IPS-15b (cell line): ENCODE measurements at regions not wholly inside any gene's neighbourhood (a gene's known extent, or its start where the extent isn't known, plus 50 kb on each side); places are given as distances from the start of the nearest gene placed in this dataset.
"Not testable (repeated sequence)": the region's sequence is repeated elsewhere in the genome, so short reads cannot be mapped to it uniquely, and the experiment has no call there.

Experiments used
- H3K27me3 ChIP-seq: one replicate; pipeline ENCODE4 v1.6.1; 2013; ENCODE audit warnings: low read length; ENCODE audit not compliant: control insufficient read depth, insufficient read depth
- H3K36me3 ChIP-seq: one replicate; pipeline ENCODE4 v1.6.1; 2013; ENCODE audit warnings: low read length; ENCODE audit not compliant: control insufficient read depth, insufficient read depth
- H3K4me1 ChIP-seq: one replicate; pipeline ENCODE4 v1.6.1; 2013; ENCODE audit warnings: mild to moderate bottlenecking, low read length; ENCODE audit not compliant: control insufficient read depth, insufficient read depth
- H3K4me3 ChIP-seq: one replicate; pipeline ENCODE4 v1.5.1; 2013; ENCODE audit warnings: low read depth, low read length
- H3K9ac ChIP-seq: one replicate; pipeline ENCODE4 v1.6.1; 2013; ENCODE audit warnings: low read depth, mild to moderate bottlenecking, low read length
- H3K9me3 ChIP-seq: one replicate; pipeline ENCODE4 v1.6.1; 2013; ENCODE audit warnings: mild to moderate bottlenecking, low read length; ENCODE audit not compliant: control insufficient read depth, insufficient read depth

GRCh38 chr5:104316676-104317075 lies 754.1 kb upstream of the NUDT12 start:
- H3K9ac ChIP-seq, H3K4me1 ChIP-seq, H3K27me3 ChIP-seq, H3K9me3 ChIP-seq, H3K36me3 ChIP-seq, H3K4me3 ChIP-seq: not testable (repeated sequence)

DNA sequence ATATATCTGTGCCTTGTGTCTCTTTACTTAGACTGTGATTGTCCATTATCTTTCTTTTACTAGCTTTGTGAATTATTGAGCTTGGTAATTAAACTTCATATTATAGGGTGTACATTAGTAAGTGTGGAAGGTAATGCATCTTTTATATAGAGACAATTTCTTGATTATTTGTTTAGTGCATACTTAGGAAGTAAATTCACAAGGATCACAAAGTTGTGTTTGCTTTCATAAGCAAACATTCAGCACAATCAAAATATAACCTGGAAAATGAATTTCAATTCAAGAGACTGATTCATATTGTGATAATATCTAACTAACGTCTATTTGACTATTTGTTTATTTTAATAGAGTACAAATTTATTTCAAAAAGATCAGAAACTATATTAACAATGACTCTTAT lies 749.9 kb upstream of the NUDT12 start:
- Histone ChIP-seq H3K4me3 (no peak overlapping the region), H3K9ac (no peak overlapping the region), H3K27me3 (no peaks in the 10 kb centered on the region), H3K36me3 (no peaks in the 10 kb centered on the region), H3K9me3 (no peaks in the 10 kb centered on the region), H3K4me1 (no peaks in the 10 kb centered on the region)

- H3K36me3 ChIP-seq = no peaks in the 10 kb centered on the region
- no peaks in the 10 kb centered on the region for H3K27me3 ChIP-seq
- no peak overlapping the region for H3K4me3 ChIP-seq
- H3K9ac ChIP-seq = no peak overlapping the region
- no peaks in the 10 kb centered on the region for H3K4me1 ChIP-seq
- no peaks in the 10 kb centered on the region for H3K9me3 ChIP-seq
These were observed 743.0 kb upstream of the NUDT12 start for GRCh38 chr5:104305602-104306001.

DNA sequence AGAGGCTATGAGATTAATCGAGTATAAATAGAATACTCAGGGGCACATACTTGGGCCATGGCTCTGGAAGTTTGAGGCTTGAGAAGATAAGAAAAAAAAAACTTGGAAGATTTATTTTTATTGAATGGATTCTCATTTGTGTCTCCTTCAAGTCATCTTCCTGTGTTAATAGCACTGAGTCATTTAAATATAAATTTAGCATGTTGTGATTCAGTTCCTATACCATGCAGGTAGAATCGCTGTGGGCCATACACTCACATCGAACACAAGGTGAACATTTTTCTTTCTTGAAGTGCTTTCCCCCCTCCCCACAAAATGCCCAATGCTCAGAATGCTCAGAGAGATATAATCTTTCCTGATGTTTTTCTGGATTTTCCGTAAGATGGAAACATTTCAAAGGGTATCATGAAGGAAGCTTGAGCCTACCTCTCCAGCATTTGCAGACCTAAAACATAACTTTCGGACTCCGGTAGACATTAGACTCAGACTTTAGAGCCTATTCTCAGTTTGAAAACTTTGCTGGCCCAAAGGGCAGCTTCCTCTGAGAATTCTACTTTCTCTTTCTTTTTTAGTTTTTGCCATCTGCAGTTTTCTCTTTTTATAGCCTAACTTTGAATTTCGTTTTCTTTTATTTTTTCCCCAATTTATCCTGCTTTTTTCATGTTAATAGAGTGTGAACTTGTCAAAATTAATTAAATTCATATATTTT lies 737.6 kb upstream of the NUDT12 start:
- Histone ChIP-seq H3K36me3 (no peaks in the 10 kb centered on the region), H3K9me3 (no peaks in the 10 kb centered on the region), H3K4me1 (no peaks in the 10 kb centered on the region), H3K27me3 (no peaks in the 10 kb centered on the region), H3K9ac (no peak overlapping the region), H3K4me3 (no peak overlapping the region)

DNA sequence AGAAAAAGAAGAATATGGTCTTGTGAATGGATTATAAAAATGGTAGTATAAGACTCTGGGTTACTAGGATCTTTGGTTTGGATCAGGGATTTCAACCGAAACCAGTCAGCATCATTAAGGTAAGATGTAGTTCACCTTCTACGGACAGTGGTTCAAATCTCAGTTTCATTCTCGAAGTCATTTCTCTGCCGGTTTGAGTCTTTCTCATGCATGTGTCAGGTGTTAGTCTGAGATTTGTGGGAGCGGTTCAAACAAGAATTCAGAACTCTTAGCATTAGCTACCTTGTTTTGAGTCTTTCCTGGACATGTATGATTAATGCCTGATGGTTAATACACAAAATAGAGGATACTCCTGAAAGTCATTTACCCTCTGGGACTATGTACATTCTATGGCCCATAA lies 735.9 kb upstream of the NUDT12 start:
- H3K9ac ChIP-seq = no peak overlapping the region
- H3K4me3 ChIP-seq = no peak overlapping the region
- no peaks in the 10 kb centered on the region for H3K36me3 ChIP-seq
- H3K27me3 ChIP-seq = no peaks in the 10 kb centered on the region
- H3K9me3 ChIP-seq = no peaks in the 10 kb centered on the region
- H3K4me1 ChIP-seq = no peaks in the 10 kb centered on the region

GRCh38 chr5:104297076-104297475 lies 734.5 kb upstream of the NUDT12 start:
- Histone ChIP-seq H3K27me3 (no peaks in the 10 kb centered on the region), H3K9ac (no peak overlapping the region), H3K9me3 (no peaks in the 10 kb centered on the region), H3K36me3 (no peaks in the 10 kb centered on the region), H3K4me3 (no peak overlapping the region), H3K4me1 (no peaks in the 10 kb centered on the region)

DNA sequence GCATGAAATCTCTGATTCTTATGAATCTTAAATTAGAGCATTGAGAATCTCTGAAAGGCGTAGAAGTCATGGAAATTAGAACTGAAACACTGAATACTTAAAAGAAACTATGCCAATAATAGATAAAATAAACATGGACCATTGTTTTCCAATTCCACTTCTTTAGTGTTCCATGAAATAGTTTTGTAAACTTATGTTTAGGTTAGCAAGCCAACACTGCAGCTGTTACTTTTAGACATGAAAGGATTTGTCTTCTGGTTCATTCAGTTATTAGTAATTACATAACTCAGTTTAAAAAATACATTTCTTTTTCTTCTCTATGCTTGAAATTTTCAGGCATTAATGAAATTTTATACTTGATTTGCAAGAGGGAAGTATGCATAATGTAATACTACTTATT lies 733.4 kb upstream of the NUDT12 start:
- Histone ChIP-seq H3K36me3 (no peaks in the 10 kb centered on the region), H3K9me3 (no peaks in the 10 kb centered on the region), H3K4me1 (no peaks in the 10 kb centered on the region), H3K27me3 (no peaks in the 10 kb centered on the region), H3K9ac (no peak overlapping the region), H3K4me3 (no peak overlapping the region)

DNA sequence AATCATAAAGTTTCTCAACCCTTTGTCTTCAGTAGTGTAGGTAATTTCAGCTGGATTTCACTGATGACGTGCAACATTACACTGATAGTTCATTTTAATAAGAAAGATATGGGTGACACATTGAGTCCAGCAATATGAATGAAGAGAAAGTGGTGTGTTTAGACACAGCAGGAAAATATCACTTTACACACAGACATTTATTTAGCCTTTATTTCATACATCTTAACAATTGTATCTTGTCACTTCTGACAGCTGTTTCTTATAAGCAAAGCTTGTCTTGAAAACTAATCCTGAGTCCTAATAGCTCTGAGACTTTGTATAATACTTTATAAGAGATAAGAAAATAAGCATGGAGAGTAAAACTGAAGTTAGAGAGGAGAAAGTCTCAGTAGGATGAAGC lies 720.5 kb upstream of the NUDT12 start:
- H3K27me3 ChIP-seq = no peaks in the 10 kb centered on the region
- H3K4me3 ChIP-seq = no peak overlapping the region
- H3K4me1 ChIP-seq = no peaks in the 10 kb centered on the region
- H3K36me3 ChIP-seq = no peaks in the 10 kb centered on the region
- no peaks in the 10 kb centered on the region for H3K9me3 ChIP-seq
- no peak overlapping the region for H3K9ac ChIP-seq

DNA sequence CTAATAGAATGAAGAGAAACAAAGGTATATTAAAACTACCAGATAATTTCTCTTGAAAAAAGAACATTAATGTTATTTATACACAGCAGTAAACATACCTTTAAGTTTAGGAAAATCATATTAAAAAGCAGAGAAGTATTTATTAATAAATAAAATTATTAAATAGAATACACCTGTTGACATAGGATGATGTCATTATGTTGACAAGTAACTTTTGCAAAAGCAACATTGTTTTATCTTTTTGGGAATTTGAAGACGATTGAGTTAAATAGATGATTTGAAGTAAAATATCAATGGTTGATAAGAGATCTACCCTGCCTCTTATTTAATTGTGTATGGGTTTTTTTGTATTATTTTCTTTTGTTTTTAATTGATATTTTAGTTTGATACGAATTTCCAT lies 711.1 kb upstream of the NUDT12 start:
- Histone ChIP-seq H3K4me1 (no peaks in the 10 kb centered on the region), H3K9ac (no peak overlapping the region), H3K27me3 (no peaks in the 10 kb centered on the region), H3K4me3 (no peak overlapping the region), H3K9me3 (no peaks in the 10 kb centered on the region), H3K36me3 (no peaks in the 10 kb centered on the region)

GRCh38 chr5:104267320-104268015 lies 704.9 kb upstream of the NUDT12 start:
- Histone ChIP-seq H3K9me3 (no peaks in the 10 kb centered on the region), H3K9ac (no peak overlapping the region), H3K4me1 (peaks cover 15% of the 10 kb centered on the region), H3K27me3 (no peaks in the 10 kb centered on the region), H3K4me3 (no peak overlapping the region), H3K36me3 (no peaks in the 10 kb centered on the region)

GRCh38 chr5:104266161-104266560 lies 703.6 kb upstream of the NUDT12 start:
- Histone ChIP-seq H3K36me3 (no peaks in the 10 kb centered on the region), H3K27me3 (no peaks in the 10 kb centered on the region), H3K9ac (no peak overlapping the region), H3K4me1 (peaks cover 15% of the 10 kb centered on the region), H3K4me3 (no peak overlapping the region), H3K9me3 (no peaks in the 10 kb centered on the region)

DNA sequence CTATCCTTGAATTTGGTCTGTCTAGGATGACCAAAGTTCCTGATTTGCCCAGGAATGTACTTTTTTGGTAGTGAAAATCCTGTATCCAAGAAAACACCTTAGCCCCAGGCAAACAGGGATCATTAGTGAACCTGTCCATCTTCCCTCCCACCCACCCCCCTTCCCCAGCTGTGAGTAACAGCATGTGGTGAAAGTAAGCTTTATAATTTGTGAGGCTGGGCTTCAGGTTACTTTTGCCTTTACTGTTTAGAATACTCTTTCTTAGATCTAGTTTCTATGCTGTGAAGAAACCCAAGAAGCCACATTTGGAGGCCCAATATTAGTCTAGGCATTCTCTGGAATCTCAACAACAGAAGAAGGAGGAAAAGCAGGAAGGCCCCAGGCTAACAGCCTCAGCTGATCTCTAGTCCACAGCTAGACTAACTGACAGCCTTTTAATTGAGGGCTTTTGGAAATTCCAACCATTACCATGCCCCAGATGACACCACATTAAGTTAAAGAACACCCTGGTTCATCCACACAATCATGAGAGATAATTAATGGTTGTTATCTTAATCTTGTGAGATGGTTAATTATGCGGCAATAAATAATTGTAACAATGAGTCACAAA lies 703.0 kb upstream of the NUDT12 start:
- Histone ChIP-seq H3K9ac (no peak overlapping the region), H3K4me3 (no peak overlapping the region), H3K27me3 (no peaks in the 10 kb centered on the region), H3K36me3 (no peaks in the 10 kb centered on the region), H3K9me3 (no peaks in the 10 kb centered on the region), H3K4me1 (peaks cover 15% of the 10 kb centered on the region)
